ENCODE measurements at regions not wholly inside any gene's neighbourhood (a gene's known extent, or its start where the extent isn't known, plus 50 kb on each side); places are given as distances from the start of the nearest gene placed in this dataset.

DNA sequence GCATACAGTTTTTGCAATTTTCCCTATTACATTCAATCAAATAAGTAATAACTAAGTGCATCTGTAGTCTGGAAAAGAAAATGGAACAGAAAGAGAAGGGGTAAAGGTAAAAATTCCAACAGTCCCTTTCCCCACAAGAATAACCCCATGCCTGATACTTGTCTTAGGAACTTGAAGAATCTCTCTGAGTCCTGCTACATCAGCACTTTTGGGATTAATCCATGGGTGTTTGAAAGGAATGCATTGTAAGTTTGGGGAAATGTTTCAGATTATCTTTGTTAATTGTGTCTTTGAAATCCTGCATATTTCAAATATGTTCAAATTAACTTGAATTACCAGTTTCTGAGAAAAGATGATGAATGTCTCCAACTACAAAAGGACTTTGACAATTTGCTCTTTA lies 667.3 kb upstream of the PRKX start:
- no peak for TF ChIP-seq CTCF (IDR thresholded peaks at IDR 0.05; ENCODE audit: low read depth, low read length)
- H3K4me3 ChIP-seq (ENCODE audit: low read depth, low read length) = no peak overlapping the region

DNA sequence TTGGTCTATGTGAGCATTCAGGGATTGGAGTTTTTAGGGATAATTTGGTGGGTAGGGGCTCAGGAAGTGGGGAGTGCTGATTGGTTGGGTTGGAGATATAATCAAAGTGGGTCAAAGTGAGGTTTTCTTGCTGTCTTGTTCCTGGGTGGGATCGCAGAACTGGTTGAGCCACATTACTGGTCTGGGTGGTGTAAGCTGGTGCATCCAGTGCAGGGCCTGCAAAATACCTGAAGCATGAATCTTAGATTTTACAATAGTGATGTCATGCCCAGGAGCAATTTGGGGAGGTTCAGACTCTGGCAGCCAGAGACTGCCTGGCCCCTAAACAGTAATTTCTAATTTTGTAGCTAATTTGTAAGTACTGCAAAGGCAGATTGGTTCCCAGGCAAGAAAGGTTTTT lies 665.6 kb upstream of the PRKX start:
- no peak for TF ChIP-seq CTCF (IDR thresholded peaks at IDR 0.05; ENCODE audit: low read depth, low read length)
- no peak overlapping the region for H3K4me3 ChIP-seq (ENCODE audit: low read depth, low read length)

- no peak for TF ChIP-seq CTCF (IDR thresholded peaks at IDR 0.05; ENCODE audit: low read depth, low read length)
- no peak overlapping the region for H3K4me3 ChIP-seq (ENCODE audit: low read depth, low read length)
Measured at GRCh38 chrX:4373791-4374190, 660.3 kb upstream of the PRKX start.

DNA sequence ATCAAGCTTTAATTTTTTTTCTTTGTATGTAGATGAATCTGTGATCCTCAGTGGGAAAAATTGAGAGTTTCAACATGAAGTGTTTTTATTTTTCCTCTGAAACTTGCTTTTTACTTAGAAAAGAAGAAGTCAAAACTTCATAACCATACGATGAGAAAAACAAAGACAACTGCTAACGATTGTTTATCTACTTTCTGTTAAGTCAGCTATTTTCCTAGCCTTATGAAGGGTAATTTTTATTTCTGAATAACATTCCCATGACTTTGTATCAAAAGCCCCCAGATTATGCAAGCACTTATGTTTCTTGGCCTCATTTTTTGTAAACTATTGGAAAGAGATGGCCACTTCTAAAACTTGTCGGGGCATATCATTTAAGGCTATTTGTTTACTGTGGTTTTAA lies 645.1 kb upstream of the PRKX start:
- H3K4me3 ChIP-seq (ENCODE audit: low read depth, low read length) = no peak overlapping the region
- no peak for TF ChIP-seq CTCF (IDR thresholded peaks at IDR 0.05; ENCODE audit: low read depth, low read length)

- H3K4me3 ChIP-seq (ENCODE audit: low read depth, low read length) = no peak overlapping the region
- no peak for TF ChIP-seq CTCF (IDR thresholded peaks at IDR 0.05; ENCODE audit: low read depth, low read length)
Measured at GRCh38 chrX:4322916-4323315, 609.5 kb upstream of the PRKX start.

DNA sequence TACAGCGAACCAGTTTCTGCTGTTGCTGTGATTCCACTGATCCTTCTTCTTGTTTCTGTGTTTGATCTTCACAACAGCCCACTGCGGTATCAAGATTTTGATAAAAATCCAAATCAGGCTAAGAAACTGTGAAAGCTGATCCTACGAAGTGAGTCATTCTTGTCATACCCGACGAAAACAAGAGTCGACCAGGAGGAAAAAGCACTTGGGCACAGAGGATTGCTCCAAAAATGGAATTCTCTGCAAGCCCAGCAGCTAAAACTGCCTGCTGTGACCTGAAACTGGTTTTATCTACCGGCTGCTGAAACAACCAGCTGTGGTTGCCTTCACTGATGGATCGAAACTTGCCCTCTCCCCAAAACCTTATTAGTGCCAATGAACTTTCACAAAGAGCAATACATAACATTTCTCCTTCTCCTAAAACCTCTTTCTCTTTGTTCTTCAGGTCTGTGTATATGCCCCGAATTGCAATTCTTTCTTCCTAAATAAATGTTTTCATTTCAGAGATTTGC lies 607.0 kb upstream of the PRKX start:
- no peak for TF ChIP-seq CTCF (IDR thresholded peaks at IDR 0.05; ENCODE audit: low read depth, low read length)
- H3K4me3 ChIP-seq (ENCODE audit: low read depth, low read length) = no peak overlapping the region

DNA sequence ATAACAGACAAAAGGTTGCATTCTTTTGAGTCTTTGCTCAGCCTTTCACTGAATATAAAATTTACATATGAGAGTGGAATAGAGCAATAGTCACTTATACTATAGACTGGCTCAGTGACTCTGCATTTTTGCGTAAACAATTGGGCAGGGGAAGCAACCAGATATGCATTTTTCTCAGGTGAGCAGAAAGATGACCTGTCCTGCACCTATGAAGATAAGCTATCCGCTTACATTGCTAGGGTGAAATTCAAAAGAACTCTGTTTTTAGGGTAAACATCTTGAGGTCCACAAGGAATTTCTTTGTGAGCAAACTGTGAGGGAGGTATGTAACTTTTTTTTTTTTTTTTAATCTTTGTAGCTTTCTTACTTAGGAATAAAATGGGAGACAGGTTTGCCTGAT lies 602.4 kb upstream of the PRKX start:
- no peak overlapping the region for H3K4me3 ChIP-seq (ENCODE audit: low read depth, low read length)
- TF ChIP-seq CTCF (IDR thresholded peaks at IDR 0.05; ENCODE audit: low read depth, low read length) = no peak

Measured in WI38 (cell line).